ENCODE measurements at regions not wholly inside any gene's neighbourhood (a gene's known extent, or its start where the extent isn't known, plus 50 kb on each side); places are given as distances from the start of the nearest gene placed in this dataset.

GRCh38 chr13:27691207-27691606, 69.5 kb downstream of the POLR1D start:
- Mint-ChIP-seq H3K9me3 (peaks cover 8% of the 10 kb centered on the region), H3K36me3 (ENCODE audit: low read depth) (no peaks in the 10 kb centered on the region), H3K27ac (ENCODE audit: unreplicated experiment) (no peak overlapping the region), H3K4me1 (no peaks in the 10 kb centered on the region), H3K4me3 (no peak overlapping the region), H3K27me3 (ENCODE audit: low read depth) (peaks cover 43% of the 10 kb centered on the region)
- TF ChIP-seq CTCF (conservative IDR thresholded peaks at IDR 0.05), result no peak
- no peak for DNase-seq (ENCODE audit: low read depth, low spot score)

- Mint-ChIP-seq H3K27me3 (ENCODE audit: low read depth) (peaks cover 56% of the 10 kb centered on the region), H3K27ac (ENCODE audit: unreplicated experiment) (no peak overlapping the region), H3K36me3 (ENCODE audit: low read depth) (peaks cover 7% of the 10 kb centered on the region), H3K4me1 (no peaks in the 10 kb centered on the region), H3K4me3 (no peak overlapping the region), H3K9me3 (peaks cover 10% of the 10 kb centered on the region)
- no peak for DNase-seq (ENCODE audit: low read depth, low spot score)
- TF ChIP-seq CTCF (conservative IDR thresholded peaks at IDR 0.05), result no peak
Measured at GRCh38 chr13:27696731-27697130, 75.0 kb downstream of the POLR1D start.

GRCh38 chr13:27699952-27700351, 78.3 kb downstream of the POLR1D start:
- Mint-ChIP-seq H3K4me1 (no peaks in the 10 kb centered on the region), H3K27ac (ENCODE audit: unreplicated experiment) (no peak overlapping the region), H3K36me3 (ENCODE audit: low read depth) (peaks cover 17% of the 10 kb centered on the region), H3K27me3 (ENCODE audit: low read depth) (peaks cover 52% of the 10 kb centered on the region), H3K9me3 (peaks cover 20% of the 10 kb centered on the region), H3K4me3 (no peak overlapping the region)
- TF ChIP-seq CTCF (conservative IDR thresholded peaks at IDR 0.05), result no peak
- no peak for DNase-seq (ENCODE audit: low read depth, low spot score)

GRCh38 chr13:27704681-27705080, 83.0 kb downstream of the POLR1D start:
- no peak for TF ChIP-seq CTCF (conservative IDR thresholded peaks at IDR 0.05)
- Mint-ChIP-seq H3K27ac (ENCODE audit: unreplicated experiment) (no peak overlapping the region), H3K4me1 (peaks cover 5% of the 10 kb centered on the region), H3K4me3 (no peak overlapping the region), H3K36me3 (ENCODE audit: low read depth) (peaks cover 14% of the 10 kb centered on the region), H3K27me3 (ENCODE audit: low read depth) (peaks cover 40% of the 10 kb centered on the region), H3K9me3 (peaks cover 15% of the 10 kb centered on the region)
- no peak for DNase-seq (ENCODE audit: low read depth, low spot score)

- Mint-ChIP-seq H3K4me1 (peaks cover 5% of the 10 kb centered on the region), H3K27me3 (ENCODE audit: low read depth) (peaks cover 29% of the 10 kb centered on the region), H3K4me3 (no peak overlapping the region), H3K27ac (ENCODE audit: unreplicated experiment) (no peak overlapping the region), H3K9me3 (peaks cover 11% of the 10 kb centered on the region), H3K36me3 (ENCODE audit: low read depth) (peaks cover 8% of the 10 kb centered on the region)
- DNase-seq (ENCODE audit: low read depth, low spot score), result no peak
- TF ChIP-seq CTCF (conservative IDR thresholded peaks at IDR 0.05), result no peak
Measured at GRCh38 chr13:27708325-27708724, 84.0 kb upstream of the GSX1 start.

GRCh38 chr13:27709779-27710178, 82.5 kb upstream of the GSX1 start:
- peaks cover 6% of the 10 kb centered on the region for H3K9me3 Mint-ChIP-seq
- DNase-seq (ENCODE audit: low read depth, low spot score), result no peak
- H3K27ac Mint-ChIP-seq (ENCODE audit: unreplicated experiment), result no peak overlapping the region
- H3K4me3 Mint-ChIP-seq, result no peak overlapping the region
- peaks cover 5% of the 10 kb centered on the region for H3K4me1 Mint-ChIP-seq
- no peak for TF ChIP-seq CTCF (conservative IDR thresholded peaks at IDR 0.05)
- peaks cover 3% of the 10 kb centered on the region for H3K36me3 Mint-ChIP-seq (ENCODE audit: low read depth)
- peaks cover 19% of the 10 kb centered on the region for H3K27me3 Mint-ChIP-seq (ENCODE audit: low read depth)

Measured in neural crest cell (in vitro differentiated cells).